Amniotic epithelial cell (primary cell): ENCODE measurements at regions not wholly inside any gene's neighbourhood (a gene's known extent, or its start where the extent isn't known, plus 50 kb on each side); places are given as distances from the start of the nearest gene placed in this dataset.

Experiments used
- DNase-seq: peaks from one replicate; pipeline ENCODE4 v3.0.0-alpha.2; 2010; ENCODE audit warnings: low read depth

DNA sequence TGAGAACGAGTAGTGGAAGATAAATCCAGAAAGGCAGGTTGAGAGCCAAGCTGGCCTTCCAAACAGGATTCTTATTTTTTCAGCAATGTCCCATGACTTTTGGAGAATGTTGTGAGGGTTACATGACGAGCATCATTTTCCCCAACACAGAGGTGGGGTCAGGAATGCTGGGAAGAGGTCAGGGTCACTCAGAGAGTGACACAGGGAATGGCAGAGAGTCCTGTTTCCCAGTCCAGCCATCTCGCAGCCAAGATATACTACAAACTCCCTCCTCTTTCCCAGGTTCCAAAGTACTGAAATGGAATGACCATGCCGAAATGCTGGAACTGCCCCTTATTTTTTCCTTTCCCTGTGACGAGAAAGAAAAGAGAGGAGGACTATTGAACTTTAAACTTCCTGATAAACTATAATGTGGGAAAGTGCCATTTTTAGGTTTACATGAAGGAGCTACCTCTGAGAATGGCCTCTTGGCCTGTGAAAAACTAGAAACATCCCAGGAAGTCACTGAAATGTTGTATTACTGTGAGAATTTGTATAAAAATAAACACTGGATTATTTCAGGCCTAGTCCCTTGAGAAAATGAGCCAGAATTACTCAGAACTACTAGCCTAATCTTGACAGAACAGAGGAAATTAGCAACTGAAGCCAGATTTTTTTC, 420.4 kb downstream of the CETN3 start:
- no peak for DNase-seq

DNA sequence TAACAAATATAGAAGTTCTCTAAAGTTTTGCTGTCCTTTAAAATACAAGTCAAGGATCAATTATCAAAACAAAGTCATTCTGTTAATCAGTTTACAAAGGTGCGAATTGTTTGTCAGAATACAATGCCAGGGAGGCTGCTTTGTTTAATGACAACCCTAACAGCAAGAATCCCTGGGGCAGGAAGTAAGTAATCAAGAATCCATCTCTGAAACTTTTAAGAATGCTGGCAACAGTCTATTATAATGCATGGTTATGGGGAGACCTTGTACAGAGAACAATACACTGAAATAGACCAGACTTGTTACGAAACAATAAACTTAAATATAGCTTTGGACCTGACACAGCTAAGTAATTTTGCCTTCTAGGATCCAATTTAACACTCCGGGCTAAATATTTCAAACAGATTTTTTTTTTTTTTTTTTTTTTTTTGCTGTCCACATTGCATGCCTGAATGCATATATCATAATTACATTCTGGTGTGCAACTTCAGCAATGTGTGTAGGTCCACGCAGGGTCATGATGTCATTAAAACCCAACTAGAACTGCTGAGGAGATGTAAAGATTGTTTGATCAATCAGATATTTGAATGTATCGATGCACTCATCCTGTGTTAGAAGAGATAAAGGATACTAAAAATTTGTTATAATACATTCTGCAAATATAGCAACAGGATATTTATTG, 421.3 kb downstream of the CETN3 start:
- DNase-seq = no peak

DNA sequence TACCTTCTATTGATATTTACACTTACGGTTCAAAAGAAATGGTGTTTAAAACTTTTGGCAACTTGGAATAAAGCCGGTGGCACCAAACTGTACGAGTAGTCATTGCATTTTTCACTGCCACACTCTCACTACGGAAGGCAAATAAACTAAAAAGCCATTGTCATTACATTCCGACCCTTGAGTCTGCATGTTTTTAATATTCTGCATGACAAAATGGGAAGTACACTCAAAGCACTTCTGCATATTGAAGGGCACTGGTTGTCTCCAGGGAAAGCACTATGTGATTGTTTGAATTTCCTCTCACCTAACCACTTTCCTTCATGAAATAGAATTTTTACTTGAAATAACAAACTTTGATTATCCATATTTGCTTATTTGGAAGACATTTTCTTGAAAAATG, 426.3 kb downstream of the CETN3 start:
- DNase-seq = no peak

- DNase-seq = no peak
Observed at GRCh38 chr5:89981878-89982773, 427.4 kb downstream of the CETN3 start.

DNA sequence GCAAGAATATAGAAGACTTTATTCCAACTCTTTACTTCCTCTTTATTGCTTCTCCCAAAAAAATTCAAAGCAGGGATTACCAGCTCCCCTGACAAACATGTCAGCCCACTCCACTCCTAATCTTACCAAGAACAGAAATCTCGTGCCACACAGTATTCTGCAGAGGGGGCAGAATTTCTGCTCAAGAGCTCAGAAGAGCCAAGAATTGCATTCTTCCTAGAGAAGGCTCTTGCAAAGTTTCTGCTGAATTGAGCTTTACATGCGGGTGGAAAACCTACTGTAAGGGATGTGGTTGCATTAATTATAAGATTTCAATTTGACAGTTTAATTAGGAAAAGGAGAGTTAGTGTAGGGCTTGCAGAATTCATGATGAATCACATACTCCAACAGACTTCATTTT, 428.5 kb downstream of the CETN3 start:
- no peak for DNase-seq

- DNase-seq = no peak
Observed at GRCh38 chr5:89973516-89973915, 436.0 kb downstream of the CETN3 start.

- DNase-seq = peak; percentile 73
Observed at GRCh38 chr5:89972901-89973300, 436.7 kb downstream of the CETN3 start.

GRCh38 chr5:89968958-89969381, 440.6 kb downstream of the CETN3 start:
- DNase-seq = peak; percentile 67

DNA sequence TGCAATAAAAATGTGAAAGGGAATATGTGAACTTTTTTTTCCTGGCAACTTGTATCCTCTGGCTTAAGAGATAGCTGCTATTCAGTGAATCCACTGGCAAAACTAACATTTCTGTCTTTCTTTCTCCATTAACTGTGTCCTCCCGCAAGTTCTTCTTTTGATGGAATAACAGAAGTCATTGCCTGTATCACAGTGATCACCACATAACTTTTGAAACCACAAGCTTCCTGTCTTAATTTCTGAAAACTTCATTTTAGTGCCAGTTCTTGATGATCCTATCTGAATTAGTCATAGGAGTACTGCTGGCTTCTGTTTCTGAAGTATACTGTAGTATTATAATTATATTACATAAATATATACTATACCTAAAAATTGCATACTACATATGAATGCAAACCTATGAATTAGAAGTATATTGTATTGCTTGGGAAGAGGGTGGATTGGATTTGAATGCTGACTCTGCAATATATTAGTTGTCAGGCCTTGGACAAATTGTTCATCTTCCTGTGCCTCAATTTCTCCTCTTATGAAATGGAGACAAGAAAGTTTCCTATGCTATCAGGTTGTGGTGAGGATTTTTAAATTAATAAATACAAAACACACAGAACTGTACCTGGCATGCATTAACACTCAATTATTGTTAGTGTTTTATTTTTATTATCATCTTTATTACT, 441.6 kb downstream of the CETN3 start:
- peak; percentile 64 for DNase-seq

DNA sequence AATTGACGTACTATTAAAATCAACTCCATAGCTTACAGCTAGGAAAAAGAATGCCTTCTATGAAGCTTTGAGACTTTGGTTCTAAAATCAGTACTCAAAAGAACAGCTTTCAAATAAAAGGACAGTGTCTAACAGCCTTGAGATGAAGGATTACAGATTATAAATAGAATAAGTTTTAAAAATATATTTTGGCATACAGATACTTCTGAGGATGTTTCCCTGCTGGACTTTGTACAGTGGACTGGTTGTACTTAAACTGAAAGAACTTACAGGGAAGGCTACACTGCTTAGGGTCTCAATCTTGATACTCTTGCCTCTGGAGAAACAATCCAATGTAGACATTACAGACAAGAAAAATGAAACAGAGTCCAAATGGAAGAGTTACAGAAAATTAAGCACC, 452.7 kb downstream of the CETN3 start:
- no peak for DNase-seq

GRCh38 chr5:89954916-89955315, 454.6 kb downstream of the CETN3 start:
- no peak for DNase-seq

- DNase-seq = no peak
Observed at GRCh38 chr5:89951876-89952275, 457.7 kb downstream of the CETN3 start.

- no peak for DNase-seq
Observed at GRCh38 chr5:89950234-89950633, 459.3 kb downstream of the CETN3 start.

GRCh38 chr5:89948977-89949376, 460.6 kb downstream of the CETN3 start:
- DNase-seq = no peak

- DNase-seq = no peak
Observed at GRCh38 chr5:89946916-89947315, 462.6 kb downstream of the CETN3 start.

DNA sequence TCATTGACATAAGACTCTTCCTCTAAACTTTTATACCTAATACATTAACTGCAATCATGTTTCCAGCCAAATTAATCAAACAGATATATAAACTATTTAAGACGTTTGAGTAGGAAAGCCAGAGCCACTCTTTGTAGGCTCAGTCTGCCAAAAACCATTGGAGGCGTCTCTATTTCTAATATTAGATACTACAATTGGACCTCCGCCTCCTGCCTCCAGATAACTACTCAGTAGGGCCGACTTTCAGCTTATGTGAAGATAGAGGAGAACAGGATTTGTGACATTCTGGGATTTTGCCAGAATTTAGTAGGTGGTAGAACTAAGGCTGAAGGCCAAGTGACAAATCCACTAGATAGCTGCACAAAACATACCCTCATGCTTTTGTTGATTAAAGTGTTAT, 463.0 kb downstream of the CETN3 start:
- DNase-seq = no peak

GRCh38 chr5:89942171-89942570, 467.4 kb downstream of the CETN3 start:
- no peak for DNase-seq

DNA sequence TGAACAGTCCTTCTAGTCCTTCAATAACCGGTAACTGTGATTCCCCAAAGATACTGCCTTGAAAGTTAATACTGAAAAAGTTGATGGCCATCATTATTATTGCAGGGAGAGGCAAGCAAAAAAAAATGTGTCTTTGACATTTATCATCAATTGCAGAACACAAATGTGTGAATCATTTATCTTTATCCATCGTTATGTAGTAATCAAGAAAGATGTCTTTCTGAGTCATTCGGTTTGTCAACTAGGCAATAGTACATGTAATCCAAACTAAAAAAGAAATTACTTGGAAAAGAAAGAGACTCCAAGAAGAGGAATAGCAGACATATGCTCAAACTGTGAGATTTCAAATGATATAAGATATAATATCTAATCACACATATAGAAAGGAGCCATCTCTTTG, 473.0 kb downstream of the CETN3 start:
- DNase-seq = peak; percentile 39

GRCh38 chr5:89934069-89934468, 475.5 kb downstream of the CETN3 start:
- DNase-seq = no peak

DNA sequence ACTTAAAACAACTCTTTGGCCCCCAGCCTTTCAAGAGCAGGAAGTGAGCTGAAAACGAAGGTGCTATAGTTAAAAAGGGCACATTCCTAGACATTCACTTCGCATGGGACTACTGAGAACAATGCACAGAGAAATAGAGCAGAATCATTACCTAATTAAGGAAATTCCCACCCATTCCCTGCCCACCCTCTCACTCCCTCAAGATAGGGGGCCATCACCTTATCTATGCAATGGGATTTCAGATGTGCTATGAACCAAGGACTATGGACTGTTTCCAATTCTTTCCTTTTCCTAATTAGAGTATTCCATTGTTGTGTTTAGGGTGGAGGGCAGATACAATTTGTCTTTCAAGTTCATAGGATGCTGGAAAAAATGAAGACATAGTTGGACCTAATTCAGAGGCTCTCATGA, 476.8 kb downstream of the CETN3 start:
- DNase-seq = no peak

GRCh38 chr5:89930591-89931392, 478.8 kb downstream of the CETN3 start:
- DNase-seq = peak; percentile 37
